ENCODE measurements at regions not wholly inside any gene's neighbourhood (a gene's known extent, or its start where the extent isn't known, plus 50 kb on each side); places are given as distances from the start of the nearest gene placed in this dataset.

DNA sequence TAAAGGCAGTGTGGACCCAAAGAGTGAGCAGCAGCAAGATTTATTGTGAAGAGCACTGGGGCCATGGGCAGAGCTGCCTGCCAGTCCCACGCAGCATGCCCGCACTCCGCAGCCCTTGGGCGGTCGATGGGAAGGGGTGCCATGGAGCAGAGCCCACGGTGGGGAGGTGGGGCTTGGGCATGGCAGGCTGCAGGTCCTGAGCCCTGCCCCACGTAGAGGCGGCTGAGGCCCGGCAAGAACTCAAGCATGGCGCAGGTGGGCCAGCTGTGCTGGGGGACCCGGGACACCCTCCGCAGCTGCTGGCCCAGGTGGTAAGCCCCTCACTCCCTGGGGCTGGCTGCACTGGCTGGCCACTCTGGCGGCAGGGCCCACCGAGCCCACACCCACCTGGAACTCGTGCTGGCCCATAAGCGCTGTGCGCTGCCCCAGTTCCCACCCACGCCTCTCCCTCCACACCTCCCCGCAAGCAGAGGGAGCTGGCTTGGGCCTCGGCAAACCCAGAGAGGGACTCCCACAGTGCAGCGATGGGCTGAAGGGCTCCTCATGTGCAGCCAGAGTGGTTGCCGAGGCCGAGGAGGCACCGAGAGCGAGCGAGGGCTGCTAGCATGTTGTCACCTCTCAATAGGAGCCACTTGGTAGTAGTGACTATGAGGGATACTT, 1218.8 kb upstream of the EPHA6 start:
- TF ChIP-seq, protein P1, sequence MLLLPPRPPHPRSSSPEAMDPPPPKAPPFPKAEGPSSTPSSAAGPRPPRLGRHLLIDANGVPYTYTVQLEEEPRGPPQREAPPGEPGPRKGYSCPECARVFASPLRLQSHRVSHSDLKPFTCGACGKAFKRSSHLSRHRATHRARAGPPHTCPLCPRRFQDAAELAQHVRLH (tag by site-specific recombination; IDR thresholded peaks at IDR 0.05) = no peak
- TF ChIP-seq, protein P2, sequence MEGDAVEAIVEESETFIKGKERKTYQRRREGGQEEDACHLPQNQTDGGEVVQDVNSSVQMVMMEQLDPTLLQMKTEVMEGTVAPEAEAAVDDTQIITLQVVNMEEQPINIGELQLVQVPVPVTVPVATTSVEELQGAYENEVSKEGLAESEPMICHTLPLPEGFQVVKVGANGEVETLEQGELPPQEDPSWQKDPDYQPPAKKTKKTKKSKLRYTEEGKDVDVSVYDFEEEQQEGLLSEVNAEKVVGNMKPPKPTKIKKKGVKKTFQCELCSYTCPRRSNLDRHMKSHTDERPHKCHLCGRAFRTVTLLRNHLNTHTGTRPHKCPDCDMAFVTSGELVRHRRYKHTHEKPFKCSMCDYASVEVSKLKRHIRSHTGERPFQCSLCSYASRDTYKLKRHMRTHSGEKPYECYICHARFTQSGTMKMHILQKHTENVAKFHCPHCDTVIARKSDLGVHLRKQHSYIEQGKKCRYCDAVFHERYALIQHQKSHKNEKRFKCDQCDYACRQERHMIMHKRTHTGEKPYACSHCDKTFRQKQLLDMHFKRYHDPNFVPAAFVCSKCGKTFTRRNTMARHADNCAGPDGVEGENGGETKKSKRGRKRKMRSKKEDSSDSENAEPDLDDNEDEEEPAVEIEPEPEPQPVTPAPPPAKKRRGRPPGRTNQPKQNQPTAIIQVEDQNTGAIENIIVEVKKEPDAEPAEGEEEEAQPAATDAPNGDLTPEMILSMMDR (tag by site-specific recombination; IDR thresholded peaks at IDR 0.05) = no peak
- TF ChIP-seq BCL11A (tag by site-specific recombination; IDR thresholded peaks at IDR 0.05; ENCODE audit: low read depth) (no peak), MYNN (tag by site-specific recombination; IDR thresholded peaks at IDR 0.05; ENCODE audit: borderline replicate concordance) (no peak), GLI4 (tag by site-specific recombination; IDR thresholded peaks at IDR 0.05) (no peak), ZBTB1 (tag by site-specific recombination; IDR thresholded peaks at IDR 0.05) (no peak), ZNF830 (tag by site-specific recombination; IDR thresholded peaks at IDR 0.05; ENCODE audit: low read depth) (no peak), ZNF792 (tag by site-specific recombination; IDR thresholded peaks at IDR 0.05) (no peak)
- TF ChIP-seq, protein P3, sequence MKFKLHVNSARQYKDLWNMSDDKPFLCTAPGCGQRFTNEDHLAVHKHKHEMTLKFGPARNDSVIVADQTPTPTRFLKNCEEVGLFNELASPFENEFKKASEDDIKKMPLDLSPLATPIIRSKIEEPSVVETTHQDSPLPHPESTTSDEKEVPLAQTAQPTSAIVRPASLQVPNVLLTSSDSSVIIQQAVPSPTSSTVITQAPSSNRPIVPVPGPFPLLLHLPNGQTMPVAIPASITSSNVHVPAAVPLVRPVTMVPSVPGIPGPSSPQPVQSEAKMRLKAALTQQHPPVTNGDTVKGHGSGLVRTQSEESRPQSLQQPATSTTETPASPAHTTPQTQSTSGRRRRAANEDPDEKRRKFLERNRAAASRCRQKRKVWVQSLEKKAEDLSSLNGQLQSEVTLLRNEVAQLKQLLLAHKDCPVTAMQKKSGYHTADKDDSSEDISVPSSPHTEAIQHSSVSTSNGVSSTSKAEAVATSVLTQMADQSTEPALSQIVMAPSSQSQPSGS (tag by site-specific recombination; IDR thresholded peaks at IDR 0.05; ENCODE audit: low read depth) = no peak
- TF ChIP-seq, protein P4, sequence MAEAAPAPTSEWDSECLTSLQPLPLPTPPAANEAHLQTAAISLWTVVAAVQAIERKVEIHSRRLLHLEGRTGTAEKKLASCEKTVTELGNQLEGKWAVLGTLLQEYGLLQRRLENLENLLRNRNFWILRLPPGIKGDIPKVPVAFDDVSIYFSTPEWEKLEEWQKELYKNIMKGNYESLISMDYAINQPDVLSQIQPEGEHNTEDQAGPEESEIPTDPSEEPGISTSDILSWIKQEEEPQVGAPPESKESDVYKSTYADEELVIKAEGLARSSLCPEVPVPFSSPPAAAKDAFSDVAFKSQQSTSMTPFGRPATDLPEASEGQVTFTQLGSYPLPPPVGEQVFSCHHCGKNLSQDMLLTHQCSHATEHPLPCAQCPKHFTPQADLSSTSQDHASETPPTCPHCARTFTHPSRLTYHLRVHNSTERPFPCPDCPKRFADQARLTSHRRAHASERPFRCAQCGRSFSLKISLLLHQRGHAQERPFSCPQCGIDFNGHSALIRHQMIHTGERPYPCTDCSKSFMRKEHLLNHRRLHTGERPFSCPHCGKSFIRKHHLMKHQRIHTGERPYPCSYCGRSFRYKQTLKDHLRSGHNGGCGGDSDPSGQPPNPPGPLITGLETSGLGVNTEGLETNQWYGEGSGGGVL (tag by site-specific recombination; IDR thresholded peaks at IDR 0.05) = no peak
- TF ChIP-seq, protein P5, sequence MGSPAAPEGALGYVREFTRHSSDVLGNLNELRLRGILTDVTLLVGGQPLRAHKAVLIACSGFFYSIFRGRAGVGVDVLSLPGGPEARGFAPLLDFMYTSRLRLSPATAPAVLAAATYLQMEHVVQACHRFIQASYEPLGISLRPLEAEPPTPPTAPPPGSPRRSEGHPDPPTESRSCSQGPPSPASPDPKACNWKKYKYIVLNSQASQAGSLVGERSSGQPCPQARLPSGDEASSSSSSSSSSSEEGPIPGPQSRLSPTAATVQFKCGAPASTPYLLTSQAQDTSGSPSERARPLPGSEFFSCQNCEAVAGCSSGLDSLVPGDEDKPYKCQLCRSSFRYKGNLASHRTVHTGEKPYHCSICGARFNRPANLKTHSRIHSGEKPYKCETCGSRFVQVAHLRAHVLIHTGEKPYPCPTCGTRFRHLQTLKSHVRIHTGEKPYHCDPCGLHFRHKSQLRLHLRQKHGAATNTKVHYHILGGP (tag by site-specific recombination; IDR thresholded peaks at IDR 0.05) = no peak

All from HEK293 (cell line).